HFFc6 (cell line): ENCODE measurements at regions not wholly inside any gene's neighbourhood (a gene's known extent, or its start where the extent isn't known, plus 50 kb on each side); places are given as distances from the start of the nearest gene placed in this dataset.

ENCODE experiments used
- DNase-seq: peaks from one replicate; pipeline ENCODE4 v3.0.0-alpha.2; 2018
- H3K27ac Mint-ChIP-seq: 2 replicates; pipeline ENCODE4 v1.8.0; 2020; ENCODE audit warnings: mild to moderate bottlenecking, mixed read lengths
- H3K27me3 Mint-ChIP-seq: 2 replicates; pipeline ENCODE4 v1.8.0; 2021; ENCODE audit warnings: mild to moderate bottlenecking, moderate library complexity, mixed read lengths; ENCODE audit not compliant: insufficient read depth
- H3K36me3 Mint-ChIP-seq: 2 replicates; pipeline ENCODE4 v1.8.0; 2021; ENCODE audit warnings: low read depth, mixed read lengths
- H3K4me1 Mint-ChIP-seq: 2 replicates; pipeline ENCODE4 v1.8.0; 2020; ENCODE audit warnings: low read depth, mixed read lengths
- H3K4me3 Mint-ChIP-seq: 2 replicates; pipeline ENCODE4 v1.8.0; 2020; ENCODE audit warnings: mild to moderate bottlenecking, moderate library complexity, mixed read lengths
- H3K9me3 Mint-ChIP-seq: 2 replicates; pipeline ENCODE4 v1.8.0; 2020; ENCODE audit warnings: mild to moderate bottlenecking, mixed read lengths
- CTCF ChIP-seq: fragments of 200-600 bp; sonication (generic); IDR thresholded peaks from 2 replicates; pipeline ENCODE4 v1.5.0; 2021; ENCODE audit warnings: antibody characterized with exemption, mild to moderate bottlenecking

- Mint-ChIP-seq H3K4me1 (no peaks in the 10 kb centered on the region), H3K27me3 (peaks cover 3% of the 10 kb centered on the region; the same call in 1 of the 2 replicates), H3K4me3 (no peak overlapping the region), H3K36me3 (no peaks in the 10 kb centered on the region), H3K27ac (no peak overlapping the region), H3K9me3 (peaks cover 4% of the 10 kb centered on the region)
- no peak for DNase-seq
- TF ChIP-seq CTCF, result no peak
These were observed 166.4 kb upstream of the CPEB2 start for GRCh38 chr4:14835708-14836425.

GRCh38 chr4:14837860-14838259, 164.4 kb upstream of the CPEB2 start:
- TF ChIP-seq CTCF, result no peak
- Mint-ChIP-seq H3K9me3 (peaks cover 4% of the 10 kb centered on the region), H3K27me3 (peaks cover 3% of the 10 kb centered on the region), H3K36me3 (no peaks in the 10 kb centered on the region), H3K4me1 (no peaks in the 10 kb centered on the region), H3K27ac (no peak overlapping the region), H3K4me3 (no peak overlapping the region)
- no peak for DNase-seq

- no peaks in the 10 kb centered on the region for H3K36me3 Mint-ChIP-seq
- DNase-seq, result no peak
- no peak for TF ChIP-seq CTCF
- H3K4me1 Mint-ChIP-seq, result no peaks in the 10 kb centered on the region
- H3K9me3 Mint-ChIP-seq, result no peaks in the 10 kb centered on the region; the same call in 1 of the 2 replicates
- peaks cover 3% of the 10 kb centered on the region; the same call in 1 of the 2 replicates for H3K27me3 Mint-ChIP-seq
- no peak overlapping the region for H3K4me3 Mint-ChIP-seq
- H3K27ac Mint-ChIP-seq, result no peak overlapping the region
These were observed 160.2 kb upstream of the CPEB2 start for GRCh38 chr4:14841801-14842768.

GRCh38 chr4:14842964-14843630, 159.2 kb upstream of the CPEB2 start:
- H3K27me3 Mint-ChIP-seq, result peaks cover 6% of the 10 kb centered on the region
- no peak for DNase-seq
- no peak for TF ChIP-seq CTCF
- H3K36me3 Mint-ChIP-seq, result no peaks in the 10 kb centered on the region
- no peak overlapping the region for H3K4me3 Mint-ChIP-seq
- H3K9me3 Mint-ChIP-seq, result no peaks in the 10 kb centered on the region; the same call in 1 of the 2 replicates
- no peaks in the 10 kb centered on the region for H3K4me1 Mint-ChIP-seq
- no peak overlapping the region for H3K27ac Mint-ChIP-seq

- Mint-ChIP-seq H3K27me3 (peaks cover 7% of the 10 kb centered on the region), H3K9me3 (no peaks in the 10 kb centered on the region; the same call in 1 of the 2 replicates), H3K36me3 (no peaks in the 10 kb centered on the region), H3K27ac (no peak overlapping the region), H3K4me1 (no peaks in the 10 kb centered on the region), H3K4me3 (no peak overlapping the region)
- no peak for DNase-seq
- TF ChIP-seq CTCF, result no peak
These were observed 158.2 kb upstream of the CPEB2 start for GRCh38 chr4:14844061-14844460.
